ENCODE measurements at regions not wholly inside any gene's neighbourhood (a gene's known extent, or its start where the extent isn't known, plus 50 kb on each side); places are given as distances from the start of the nearest gene placed in this dataset.

DNA sequence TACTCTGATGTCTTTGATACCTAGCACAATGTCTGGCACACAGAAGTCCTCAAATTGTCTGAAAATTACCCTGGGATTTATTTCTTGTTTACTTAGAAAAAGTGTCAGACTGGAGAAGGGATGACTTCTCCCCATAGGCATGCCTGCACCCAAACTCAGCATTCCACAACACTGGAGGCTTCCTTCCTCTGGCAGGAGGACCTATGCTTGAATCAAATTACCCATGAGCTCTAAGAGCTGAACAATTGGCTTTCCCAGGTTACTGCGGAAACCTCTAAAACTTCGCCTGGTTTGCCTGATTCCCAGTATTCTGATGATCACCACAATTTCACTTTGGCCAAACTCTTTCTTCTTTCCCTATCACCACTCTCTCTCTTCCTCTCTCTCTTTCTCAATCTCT lies 217.4 kb downstream of the DIPK2A start:
- Histone ChIP-seq H3K9ac (ENCODE audit: extremely low read depth, low read length, poor library complexity, severe bottlenecking) (no peak overlapping the region), H3K27ac (ENCODE audit: low read depth, low read length) (no peak overlapping the region), H3K4me3 (ENCODE audit: low read length) (no peak overlapping the region), H3K36me3 (ENCODE audit: control insufficient read depth, insufficient read depth, low read length) (no peaks in the 10 kb centered on the region), H3K9me3 (ENCODE audit: control insufficient read depth, low read length) (peaks cover 19% of the 10 kb centered on the region), H3K27me3 (ENCODE audit: control insufficient read depth, insufficient read depth, low read length, poor library complexity, severe bottlenecking) (no peaks in the 10 kb centered on the region), H3K4me1 (ENCODE audit: control insufficient read depth, insufficient read depth, low read length) (no peaks in the 10 kb centered on the region)
- Mint-ChIP-seq H3K9me3 (peaks cover 25% of the 10 kb centered on the region), H3K4me1 (peaks cover 12% of the 10 kb centered on the region), H3K36me3 (ENCODE audit: low read depth) (peaks cover 2% of the 10 kb centered on the region), H3K27me3 (ENCODE audit: insufficient read depth) (no peaks in the 10 kb centered on the region), H3K27ac (peak overlapping the region; percentile 24), H3K4me3 (no peak overlapping the region)
- peak; percentile 51 for DNase-seq
- 93 to 96% methylated on average over 2 of the region's 2 CpGs for WGBS, 2 experiments (ENCODE audit: insufficient coverage in 1 of 2, insufficient read length in 1 of 2)
- TF ChIP-seq, protein P1, sequence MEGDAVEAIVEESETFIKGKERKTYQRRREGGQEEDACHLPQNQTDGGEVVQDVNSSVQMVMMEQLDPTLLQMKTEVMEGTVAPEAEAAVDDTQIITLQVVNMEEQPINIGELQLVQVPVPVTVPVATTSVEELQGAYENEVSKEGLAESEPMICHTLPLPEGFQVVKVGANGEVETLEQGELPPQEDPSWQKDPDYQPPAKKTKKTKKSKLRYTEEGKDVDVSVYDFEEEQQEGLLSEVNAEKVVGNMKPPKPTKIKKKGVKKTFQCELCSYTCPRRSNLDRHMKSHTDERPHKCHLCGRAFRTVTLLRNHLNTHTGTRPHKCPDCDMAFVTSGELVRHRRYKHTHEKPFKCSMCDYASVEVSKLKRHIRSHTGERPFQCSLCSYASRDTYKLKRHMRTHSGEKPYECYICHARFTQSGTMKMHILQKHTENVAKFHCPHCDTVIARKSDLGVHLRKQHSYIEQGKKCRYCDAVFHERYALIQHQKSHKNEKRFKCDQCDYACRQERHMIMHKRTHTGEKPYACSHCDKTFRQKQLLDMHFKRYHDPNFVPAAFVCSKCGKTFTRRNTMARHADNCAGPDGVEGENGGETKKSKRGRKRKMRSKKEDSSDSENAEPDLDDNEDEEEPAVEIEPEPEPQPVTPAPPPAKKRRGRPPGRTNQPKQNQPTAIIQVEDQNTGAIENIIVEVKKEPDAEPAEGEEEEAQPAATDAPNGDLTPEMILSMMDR (conservative IDR thresholded peaks at IDR 0.05), result no peak

DNA sequence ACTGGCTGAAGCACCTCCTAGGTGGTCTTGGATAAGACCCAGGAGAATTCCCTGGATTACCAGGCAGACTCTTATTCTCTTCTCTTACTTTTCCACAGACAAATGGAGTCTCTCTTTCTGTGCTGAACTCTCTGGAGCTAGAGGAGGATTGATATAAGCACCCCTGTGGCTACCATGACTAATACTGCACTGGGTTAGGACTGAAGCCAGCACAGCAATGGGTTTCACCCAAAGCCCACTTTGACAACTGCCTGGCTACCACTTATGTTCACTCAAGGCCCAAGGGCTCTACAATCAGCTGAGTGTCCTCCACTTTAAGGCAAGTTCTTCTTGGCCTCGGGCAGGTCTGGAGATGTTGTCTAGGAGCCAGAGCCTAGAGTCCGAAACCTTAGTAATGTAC lies 225.5 kb downstream of the DIPK2A start:
- H3K27ac ChIP-seq (ENCODE audit: low read depth, low read length), result no peak overlapping the region
- Mint-ChIP-seq H3K27me3 (ENCODE audit: insufficient read depth) (no peaks in the 10 kb centered on the region), H3K36me3 (ENCODE audit: low read depth) (peaks cover 4% of the 10 kb centered on the region), H3K9me3 (peaks cover 23% of the 10 kb centered on the region), H3K27ac (no peak overlapping the region), H3K4me1 (peaks cover 10% of the 10 kb centered on the region), H3K4me3 (no peak overlapping the region)
- WGBS, 2 experiments (ENCODE audit: insufficient coverage in 1 of 2, insufficient read length in 1 of 2), result 95 to 97% methylated on average over 2 of the region's 2 CpGs
- no peak overlapping the region for H3K4me3 ChIP-seq (ENCODE audit: low read length)
- H3K9me3 ChIP-seq (ENCODE audit: control insufficient read depth, low read length), result peaks cover 17% of the 10 kb centered on the region
- peaks cover 6% of the 10 kb centered on the region for H3K4me1 ChIP-seq (ENCODE audit: control insufficient read depth, insufficient read depth, low read length)
- TF ChIP-seq, protein P1 (conservative IDR thresholded peaks at IDR 0.05), result no peak
- H3K36me3 ChIP-seq (ENCODE audit: control insufficient read depth, insufficient read depth, low read length), result no peaks in the 10 kb centered on the region
- H3K27me3 ChIP-seq (ENCODE audit: control insufficient read depth, insufficient read depth, low read length, poor library complexity, severe bottlenecking), result no peaks in the 10 kb centered on the region
- no peak overlapping the region for H3K9ac ChIP-seq (ENCODE audit: extremely low read depth, low read length, poor library complexity, severe bottlenecking)
- DNase-seq, result no peak

DNA sequence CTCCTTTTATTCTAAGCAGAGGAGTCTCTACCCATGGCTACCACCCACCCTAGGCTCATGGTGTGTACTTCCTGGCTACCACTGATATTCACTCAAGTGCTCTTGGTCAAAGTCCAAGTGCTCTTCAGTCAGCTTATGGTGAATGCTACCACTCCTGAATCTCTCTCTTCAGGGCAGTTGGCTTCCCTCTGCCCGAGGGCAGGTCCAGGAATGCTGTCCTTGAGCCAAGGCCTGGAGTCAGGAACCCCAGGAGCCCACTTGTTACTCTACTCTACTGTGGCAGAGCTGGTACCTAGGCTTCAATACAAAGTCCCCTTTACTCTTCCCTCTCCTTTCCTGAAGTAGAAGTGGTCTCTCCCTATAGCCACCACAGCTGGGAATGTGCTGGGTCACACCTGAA lies 226.0 kb downstream of the DIPK2A start:
- DNase-seq, result no peak
- TF ChIP-seq, protein P1 (conservative IDR thresholded peaks at IDR 0.05), result no peak
- peaks cover 6% of the 10 kb centered on the region for H3K4me1 ChIP-seq (ENCODE audit: control insufficient read depth, insufficient read depth, low read length)
- no peak overlapping the region for H3K4me3 ChIP-seq (ENCODE audit: low read length)
- Mint-ChIP-seq H3K9me3 (peaks cover 23% of the 10 kb centered on the region), H3K4me1 (peaks cover 10% of the 10 kb centered on the region), H3K27ac (no peak overlapping the region), H3K4me3 (no peak overlapping the region), H3K27me3 (ENCODE audit: insufficient read depth) (no peaks in the 10 kb centered on the region), H3K36me3 (ENCODE audit: low read depth) (peaks cover 4% of the 10 kb centered on the region)
- H3K27ac ChIP-seq (ENCODE audit: low read depth, low read length), result no peak overlapping the region
- H3K9ac ChIP-seq (ENCODE audit: extremely low read depth, low read length, poor library complexity, severe bottlenecking), result no peak overlapping the region
- H3K9me3 ChIP-seq (ENCODE audit: control insufficient read depth, low read length), result peaks cover 17% of the 10 kb centered on the region
- H3K27me3 ChIP-seq (ENCODE audit: control insufficient read depth, insufficient read depth, low read length, poor library complexity, severe bottlenecking), result no peaks in the 10 kb centered on the region
- 91 to 100% methylated on average over 1 of the region's 1 CpG for WGBS, 2 experiments (ENCODE audit: insufficient coverage in 1 of 2, insufficient read length in 1 of 2)
- H3K36me3 ChIP-seq (ENCODE audit: control insufficient read depth, insufficient read depth, low read length), result no peaks in the 10 kb centered on the region
